Astrocyte (in vitro differentiated cells and primary cell): ENCODE measurements at regions not wholly inside any gene's neighbourhood (a gene's known extent, or its start where the extent isn't known, plus 50 kb on each side); places are given as distances from the start of the nearest gene placed in this dataset.

Experiments
- EZH2 ChIP-seq: IDR thresholded peaks from 2 replicates; pipeline ENCODE4 v1.6.1; 2012; ENCODE audit warnings: mild to moderate bottlenecking, low read length, inconsistent platforms; ENCODE audit not compliant: insufficient read depth
- TF ChIP-seq, protein P1 (sequence below): IDR thresholded peaks from 2 replicates; pipeline ENCODE4 v1.5.1; 2011; ENCODE audit warnings: low read depth, mild to moderate bottlenecking, inconsistent platforms, low read length, moderate library complexity; ENCODE audit not compliant: insufficient read depth

DNA sequence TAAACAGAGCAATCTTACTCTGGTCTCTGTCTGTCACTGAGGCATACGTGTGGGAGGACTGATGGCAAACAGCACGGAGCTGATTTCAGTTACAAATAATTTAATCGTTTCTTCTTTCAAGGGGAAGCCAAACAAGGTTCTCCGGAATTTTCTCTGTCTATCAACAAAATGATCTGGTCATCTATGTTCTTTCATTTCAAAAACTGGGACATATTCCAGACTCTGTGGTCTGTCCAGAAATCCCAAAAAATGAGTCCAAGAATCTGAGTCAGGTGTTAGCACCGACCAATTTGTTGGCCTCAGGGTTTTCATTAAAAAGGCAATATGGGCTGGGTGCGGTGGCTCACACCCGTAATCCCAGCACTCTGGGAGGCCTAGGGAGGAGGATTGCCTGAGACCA is 69.9 kb upstream of the ZNF608 start:
- TF ChIP-seq, protein P1, sequence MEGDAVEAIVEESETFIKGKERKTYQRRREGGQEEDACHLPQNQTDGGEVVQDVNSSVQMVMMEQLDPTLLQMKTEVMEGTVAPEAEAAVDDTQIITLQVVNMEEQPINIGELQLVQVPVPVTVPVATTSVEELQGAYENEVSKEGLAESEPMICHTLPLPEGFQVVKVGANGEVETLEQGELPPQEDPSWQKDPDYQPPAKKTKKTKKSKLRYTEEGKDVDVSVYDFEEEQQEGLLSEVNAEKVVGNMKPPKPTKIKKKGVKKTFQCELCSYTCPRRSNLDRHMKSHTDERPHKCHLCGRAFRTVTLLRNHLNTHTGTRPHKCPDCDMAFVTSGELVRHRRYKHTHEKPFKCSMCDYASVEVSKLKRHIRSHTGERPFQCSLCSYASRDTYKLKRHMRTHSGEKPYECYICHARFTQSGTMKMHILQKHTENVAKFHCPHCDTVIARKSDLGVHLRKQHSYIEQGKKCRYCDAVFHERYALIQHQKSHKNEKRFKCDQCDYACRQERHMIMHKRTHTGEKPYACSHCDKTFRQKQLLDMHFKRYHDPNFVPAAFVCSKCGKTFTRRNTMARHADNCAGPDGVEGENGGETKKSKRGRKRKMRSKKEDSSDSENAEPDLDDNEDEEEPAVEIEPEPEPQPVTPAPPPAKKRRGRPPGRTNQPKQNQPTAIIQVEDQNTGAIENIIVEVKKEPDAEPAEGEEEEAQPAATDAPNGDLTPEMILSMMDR = no peak
- no peak for TF ChIP-seq EZH2
